ENCODE measurements at regions not wholly inside any gene's neighbourhood (a gene's known extent, or its start where the extent isn't known, plus 50 kb on each side); places are given as distances from the start of the nearest gene placed in this dataset.

DNA sequence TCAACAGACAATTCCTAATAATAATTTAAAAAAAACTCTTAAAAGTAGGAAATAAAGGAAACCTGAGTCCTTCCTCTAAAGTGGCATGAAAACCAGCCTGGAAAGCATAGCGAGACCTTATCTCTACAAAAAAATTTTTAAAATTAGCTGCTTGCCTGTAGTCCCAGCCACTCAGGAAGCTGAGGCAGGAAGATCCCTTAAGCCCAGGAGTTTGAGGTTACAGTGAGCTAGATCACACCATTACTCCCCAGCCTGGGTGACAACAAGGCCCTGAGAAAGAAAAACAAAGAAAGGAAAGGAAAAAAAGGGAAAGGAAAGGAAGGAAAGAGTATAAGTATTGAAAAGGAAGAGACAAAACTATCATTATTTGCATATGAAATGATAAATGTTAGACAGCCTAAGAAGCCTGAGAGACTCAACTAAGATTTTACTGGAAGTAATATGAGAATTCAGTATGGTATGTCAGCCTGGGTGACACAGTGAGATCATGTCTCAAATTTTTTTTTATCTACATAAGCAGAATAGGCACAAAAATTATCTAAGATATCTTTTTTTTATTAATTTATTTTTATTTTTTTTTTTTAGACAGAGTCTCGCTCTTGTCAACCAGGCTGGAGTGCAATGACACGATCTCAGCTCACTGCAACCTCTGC, 113.0 kb downstream of the GOSR1 start:
- TF ChIP-seq, protein P1, sequence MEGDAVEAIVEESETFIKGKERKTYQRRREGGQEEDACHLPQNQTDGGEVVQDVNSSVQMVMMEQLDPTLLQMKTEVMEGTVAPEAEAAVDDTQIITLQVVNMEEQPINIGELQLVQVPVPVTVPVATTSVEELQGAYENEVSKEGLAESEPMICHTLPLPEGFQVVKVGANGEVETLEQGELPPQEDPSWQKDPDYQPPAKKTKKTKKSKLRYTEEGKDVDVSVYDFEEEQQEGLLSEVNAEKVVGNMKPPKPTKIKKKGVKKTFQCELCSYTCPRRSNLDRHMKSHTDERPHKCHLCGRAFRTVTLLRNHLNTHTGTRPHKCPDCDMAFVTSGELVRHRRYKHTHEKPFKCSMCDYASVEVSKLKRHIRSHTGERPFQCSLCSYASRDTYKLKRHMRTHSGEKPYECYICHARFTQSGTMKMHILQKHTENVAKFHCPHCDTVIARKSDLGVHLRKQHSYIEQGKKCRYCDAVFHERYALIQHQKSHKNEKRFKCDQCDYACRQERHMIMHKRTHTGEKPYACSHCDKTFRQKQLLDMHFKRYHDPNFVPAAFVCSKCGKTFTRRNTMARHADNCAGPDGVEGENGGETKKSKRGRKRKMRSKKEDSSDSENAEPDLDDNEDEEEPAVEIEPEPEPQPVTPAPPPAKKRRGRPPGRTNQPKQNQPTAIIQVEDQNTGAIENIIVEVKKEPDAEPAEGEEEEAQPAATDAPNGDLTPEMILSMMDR (IDR thresholded peaks at IDR 0.05), result no peak
- TF ChIP-seq POLR2A (IDR thresholded peaks at IDR 0.05), result no peak
